Pancreas (tissue), 10 donors: ENCODE measurements at regions not wholly inside any gene's neighbourhood (a gene's known extent, or its start where the extent isn't known, plus 50 kb on each side); places are given as distances from the start of the nearest gene placed in this dataset.
A peak's percentile ranks its signal among the peaks of the same experiment; 100 is the strongest.

Experiments
- ATAC-seq, 4 donors: fragments of 200-7000 bp; cut with Tn5 transposase; one replicate each; pipeline versions ENCODE4 v1.8.0 to v1.9.1; 2020; ENCODE audit warnings: mild to moderate bottlenecking in 4 of 4, moderate library complexity in 4 of 4
- DNase-seq, 6 donors: peaks; one replicate each; pipeline ENCODE4 v3.0.0-alpha.2; 2020
- FAIRE-seq: peaks from 2 replicates; lab custom pipeline; 2012; peaks lifted over from hg19 to GRCh38; lab: Jason Lieb, UNC
- H3K27ac ChIP-seq, 4 donors: fragments of 200-600 bp; sonication (generic); 1 replicate in 3 of 4; 2 replicates in 1 of 4; pipeline versions ENCODE4 v1.5.0 to v1.8.0; 2020
- H3K27me3 ChIP-seq, 4 donors: fragments of 200-600 bp; one replicate each; pipeline ENCODE4 v1.8.0; 2021
- H3K36me3 ChIP-seq, 3 donors: fragments of 200-600 bp; sonication (generic) in 1 of 3; one replicate each; pipeline versions ENCODE4 v1.5.0 to v1.8.0; 2020 to 2021
- H3K4me1 ChIP-seq, 3 donors: fragments of 200-600 bp; one replicate each; pipeline ENCODE4 v1.8.0; 2021
- H3K4me3 ChIP-seq, 4 donors: fragments of 200-600 bp; sonication (generic) in 2 of 4; one replicate each; pipeline versions ENCODE4 v1.5.0 to v1.8.0; 2020 to 2021
- H3K9me3 ChIP-seq, 4 donors: fragments of 200-600 bp; one replicate each; pipeline ENCODE4 v1.8.0; 2021
- CTCF ChIP-seq, 4 donors: fragments of 200-600 bp; sonication (generic) in 3 of 4; IDR thresholded peaks; one replicate each; pipeline versions ENCODE4 v1.5.0 to v1.8.0; 2021; ENCODE audit warnings: antibody characterized with exemption in 4 of 4
- WGBS, 2 donors: extraction: QIAGEN DNeasy Blood & Tissue Kit; methylation state at CpG; one replicate each; pipeline ENCODE4 v1.1.7; 2013; 5-methylcytosine and 5-hydroxymethylcytosine counted together
- intact Hi-C, 3 donors: fragments of 100-400 bp; cut with DNase I; formaldehyde crosslinking; loops; one replicate each; pipeline versions ENCODE4 v1.11.1 to v1.14.2; 2022
- donor health status: healthy with polysubstance abuse.
- donor health status: DM: no; HTN: no; CAD: no; lungs with moderate emphysema.
- donor health status: DM: no; HTN: no; CAD: no.
- donor health status: control.
- donor health status: control.
- donor health status: Bipolar disorder and iron deficiency.
- donor health status: DM: yes; HTN: yes; CAD: no.
- donor health status: DM: no; HTN: no; CAD: no.
- donor health status: DM: no; HTN: no; CAD: no.
- donor health status: DM: yes; HTN: yes; CAD: no.

DNA sequence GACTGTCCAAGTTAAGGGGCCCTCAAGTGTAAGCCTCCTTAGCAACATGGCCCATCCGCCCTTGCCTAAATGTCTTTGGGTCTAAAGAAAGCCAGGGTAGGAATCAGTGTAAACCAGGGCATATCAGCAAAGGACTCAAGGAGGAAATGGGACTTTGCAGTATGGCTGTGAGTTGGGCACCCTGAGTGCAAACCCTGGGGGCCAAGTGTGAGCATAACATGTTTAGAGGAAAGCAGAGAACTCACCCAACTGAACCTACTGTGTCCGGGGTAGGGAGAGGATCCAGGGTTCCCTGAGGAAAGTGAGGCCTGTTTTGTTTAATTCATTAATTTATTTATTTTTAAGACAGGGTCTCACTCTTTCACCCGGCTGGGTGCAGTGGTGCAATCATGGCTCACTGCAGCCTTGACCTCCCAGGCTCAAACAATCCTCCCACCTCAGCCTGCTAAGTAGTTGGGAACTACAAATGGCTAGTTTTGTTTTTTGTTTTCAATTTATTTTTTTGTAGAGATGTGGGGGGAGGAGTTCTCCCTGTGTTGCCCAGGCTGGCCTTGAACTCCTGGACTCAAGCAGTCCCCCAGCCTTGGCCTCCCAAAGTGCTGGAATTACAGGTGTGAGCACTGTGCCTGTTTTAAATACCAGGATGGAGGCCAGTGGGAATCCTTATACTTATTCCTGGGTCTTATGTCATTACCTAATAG is 51.0 kb upstream of the ACTR3 start:
- Histone ChIP-seq H3K4me3 (no peak overlapping the region), H3K27ac (no peak overlapping the region), H3K27me3 (no peaks in the 10 kb centered on the region), H3K9me3 (no peaks in the 10 kb centered on the region), H3K36me3 (no peaks in the 10 kb centered on the region), H3K4me1 (no peaks in the 10 kb centered on the region)
- ATAC-seq, result no peak
- no peak for FAIRE-seq
- no peak for DNase-seq
- intact Hi-C loops, result no loop called here
- no peak for TF ChIP-seq CTCF (IDR thresholded peaks at IDR 0.05)
- WGBS, 2 donors, result 93 to 99% methylated on average over 3 of the region's 3 CpGs

GRCh38 chr2:113838277-113838676 is 51.6 kb upstream of the ACTR3 start:
- H3K9me3 ChIP-seq, result no peaks in the 10 kb centered on the region
- H3K36me3 ChIP-seq, result no peaks in the 10 kb centered on the region
- ATAC-seq, result no peak
- 84 to 87% methylated on average over 2 of the region's 2 CpGs for WGBS, 2 donors
- no peak overlapping the region for H3K27ac ChIP-seq
- no peak for TF ChIP-seq CTCF (IDR thresholded peaks at IDR 0.05)
- H3K27me3 ChIP-seq, result no peaks in the 10 kb centered on the region
- no peak overlapping the region for H3K4me3 ChIP-seq
- no peaks in the 10 kb centered on the region for H3K4me1 ChIP-seq
- no peak for FAIRE-seq
- DNase-seq, result no peak
- intact Hi-C loops, result no loop called here

DNA sequence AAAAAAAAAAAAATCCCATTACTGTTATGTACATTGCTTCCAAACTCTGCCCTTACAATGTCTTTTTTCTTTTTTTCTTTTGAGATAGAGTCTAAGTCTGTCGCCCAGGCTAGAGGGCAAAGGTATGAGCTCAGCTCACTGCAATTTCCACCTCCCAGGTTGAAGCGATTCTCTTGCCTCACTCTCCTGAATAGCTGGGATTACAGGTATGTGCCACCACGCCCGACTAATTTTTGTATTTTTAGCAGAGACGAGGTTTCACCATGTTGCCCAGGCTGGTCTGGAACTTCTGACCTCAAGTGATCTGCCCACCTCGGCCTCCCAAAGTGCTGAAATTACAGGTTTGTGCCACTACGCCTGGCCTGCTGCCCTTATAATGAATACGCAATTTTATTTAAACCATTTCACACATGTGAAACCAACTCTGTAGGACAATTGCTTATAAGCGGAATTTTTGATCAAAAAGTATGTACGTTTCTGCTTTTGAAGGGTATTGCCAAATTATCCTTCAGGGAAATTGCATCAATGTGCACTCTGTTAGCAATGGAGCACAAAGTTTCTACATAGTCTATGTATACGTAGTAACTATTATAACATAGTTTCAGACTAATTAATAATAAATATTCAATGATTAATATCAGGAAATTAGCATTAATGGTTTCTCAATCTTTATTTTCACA is 55.7 kb upstream of the ACTR3 start:
- ATAC-seq (peak in 1 of 4 donors; percentile 41), FAIRE-seq (no peak), DNase-seq (peak in 2 of 6 donors; percentile 7 to 18)
- WGBS, 2 donors, result 77 to 79% methylated on average over 11 of the region's 11 CpGs
- Histone ChIP-seq H3K36me3 (no peaks in the 10 kb centered on the region), H3K27me3 (no peaks in the 10 kb centered on the region), H3K4me3 (no peak overlapping the region), H3K27ac (no peak overlapping the region), H3K4me1 (no peaks in the 10 kb centered on the region), H3K9me3 (no peaks in the 10 kb centered on the region)
- intact Hi-C loops, result no loop called here
- no peak for TF ChIP-seq CTCF (IDR thresholded peaks at IDR 0.05)

- H3K4me3 ChIP-seq, result no peak overlapping the region
- no peak for TF ChIP-seq CTCF (IDR thresholded peaks at IDR 0.05)
- intact Hi-C loops, result no loop called here
- H3K36me3 ChIP-seq, result no peaks in the 10 kb centered on the region
- no peaks in the 10 kb centered on the region for H3K4me1 ChIP-seq
- WGBS, 2 donors, result 75 to 90% methylated on average over 4 of the region's 4 CpGs
- H3K27me3 ChIP-seq, result no peaks in the 10 kb centered on the region
- H3K9me3 ChIP-seq, result no peaks in the 10 kb centered on the region
- DNase-seq (no peak), FAIRE-seq (no peak), ATAC-seq (no peak)
- H3K27ac ChIP-seq, result no peak overlapping the region
Observed at GRCh38 chr2:113832795-113833290, 57.0 kb upstream of the ACTR3 start.

GRCh38 chr2:113831161-113831560 is 58.7 kb upstream of the ACTR3 start:
- WGBS, 2 donors, result 47 to 55% methylated on average over 6 of the region's 6 CpGs
- peak in 3 of 4 donors; percentile 39 to 61 (median 57) for ATAC-seq
- Histone ChIP-seq H3K4me1 (no peaks in the 10 kb centered on the region), H3K4me3 (no peak overlapping the region), H3K36me3 (no peaks in the 10 kb centered on the region), H3K9me3 (no peaks in the 10 kb centered on the region), H3K27ac (no peak overlapping the region), H3K27me3 (no peaks in the 10 kb centered on the region)
- no peak for FAIRE-seq
- no peak for DNase-seq
- intact Hi-C loops, result no loop called here
- TF ChIP-seq CTCF (IDR thresholded peaks at IDR 0.05), result no peak
